ENCODE measurements at regions not wholly inside any gene's neighbourhood (a gene's known extent, or its start where the extent isn't known, plus 50 kb on each side); places are given as distances from the start of the nearest gene placed in this dataset.
A peak's percentile ranks its signal among the peaks of the same experiment; 100 is the strongest.

DNA sequence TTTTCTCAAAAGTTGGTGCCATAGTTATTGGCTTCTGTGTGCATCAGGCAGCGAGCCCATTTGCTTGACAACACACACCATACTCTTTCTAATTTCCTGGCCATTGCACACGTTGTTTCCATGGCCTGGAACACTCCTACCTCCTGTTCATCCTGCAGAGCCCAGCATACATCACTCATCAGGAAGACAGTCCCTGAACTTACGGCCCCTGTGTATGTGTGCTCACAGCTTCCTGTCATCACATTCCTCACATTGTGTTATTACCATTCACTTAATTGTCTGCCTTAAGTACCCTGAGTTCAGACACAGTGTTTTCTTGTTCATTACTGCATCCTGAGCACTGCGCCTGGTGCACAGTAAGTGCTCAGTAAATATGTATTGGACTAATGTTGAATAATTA, 355.9 kb downstream of the PRELID2 start:
- no peak for TF ChIP-seq EZH2 (IDR thresholded peaks at IDR 0.05; ENCODE audit: insufficient read depth, low read length)
- TF ChIP-seq, protein P1, sequence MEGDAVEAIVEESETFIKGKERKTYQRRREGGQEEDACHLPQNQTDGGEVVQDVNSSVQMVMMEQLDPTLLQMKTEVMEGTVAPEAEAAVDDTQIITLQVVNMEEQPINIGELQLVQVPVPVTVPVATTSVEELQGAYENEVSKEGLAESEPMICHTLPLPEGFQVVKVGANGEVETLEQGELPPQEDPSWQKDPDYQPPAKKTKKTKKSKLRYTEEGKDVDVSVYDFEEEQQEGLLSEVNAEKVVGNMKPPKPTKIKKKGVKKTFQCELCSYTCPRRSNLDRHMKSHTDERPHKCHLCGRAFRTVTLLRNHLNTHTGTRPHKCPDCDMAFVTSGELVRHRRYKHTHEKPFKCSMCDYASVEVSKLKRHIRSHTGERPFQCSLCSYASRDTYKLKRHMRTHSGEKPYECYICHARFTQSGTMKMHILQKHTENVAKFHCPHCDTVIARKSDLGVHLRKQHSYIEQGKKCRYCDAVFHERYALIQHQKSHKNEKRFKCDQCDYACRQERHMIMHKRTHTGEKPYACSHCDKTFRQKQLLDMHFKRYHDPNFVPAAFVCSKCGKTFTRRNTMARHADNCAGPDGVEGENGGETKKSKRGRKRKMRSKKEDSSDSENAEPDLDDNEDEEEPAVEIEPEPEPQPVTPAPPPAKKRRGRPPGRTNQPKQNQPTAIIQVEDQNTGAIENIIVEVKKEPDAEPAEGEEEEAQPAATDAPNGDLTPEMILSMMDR (IDR thresholded peaks at IDR 0.05; ENCODE audit: insufficient read depth, low read depth, low read length), result no peak
- H3K79me2 ChIP-seq (ENCODE audit: insufficient read depth, low read length), result no peaks in the 10 kb centered on the region
- H3K4me3 ChIP-seq (ENCODE audit: insufficient read depth, low read depth, low read length), result no peak overlapping the region
- Mint-ChIP-seq H3K4me3 (ENCODE audit: unreplicated experiment) (no peak overlapping the region), H3K9me3 (ENCODE audit: unreplicated experiment) (no peaks in the 10 kb centered on the region), H3K27me3 (ENCODE audit: low read depth, unreplicated experiment) (no peaks in the 10 kb centered on the region), H3K27ac (ENCODE audit: unreplicated experiment) (peak overlapping the region; percentile 36), H3K4me1 (ENCODE audit: low read depth, unreplicated experiment) (peaks cover 22% of the 10 kb centered on the region), H3K36me3 (ENCODE audit: low read depth, unreplicated experiment) (no peaks in the 10 kb centered on the region)
- no peaks in the 10 kb centered on the region for H3K36me3 ChIP-seq (ENCODE audit: insufficient read depth, low read length)
- no peak overlapping the region for H3K9ac ChIP-seq (ENCODE audit: low read length)
- no peaks in the 10 kb centered on the region for H3K27me3 ChIP-seq (ENCODE audit: insufficient read depth, low read length)
- H3K4me1 ChIP-seq (ENCODE audit: insufficient read depth, low read length), result peaks cover 18% of the 10 kb centered on the region
- no peak overlapping the region for H3K27ac ChIP-seq (ENCODE audit: low read depth, low read length)
- peak; percentile 48 for DNase-seq (ENCODE audit: low read depth)
- no peak for FAIRE-seq
- H2AFZ ChIP-seq (ENCODE audit: low read depth, low read length), result peak overlapping the region; percentile 50
- no peaks in the 10 kb centered on the region for H3K9me3 ChIP-seq (ENCODE audit: insufficient read depth, low read depth, low read length)
- H4K20me1 ChIP-seq (ENCODE audit: insufficient read depth, low read length), result no peaks in the 10 kb centered on the region
- peak overlapping the region; percentile 31 for H3K4me2 ChIP-seq (ENCODE audit: low read length)

DNA sequence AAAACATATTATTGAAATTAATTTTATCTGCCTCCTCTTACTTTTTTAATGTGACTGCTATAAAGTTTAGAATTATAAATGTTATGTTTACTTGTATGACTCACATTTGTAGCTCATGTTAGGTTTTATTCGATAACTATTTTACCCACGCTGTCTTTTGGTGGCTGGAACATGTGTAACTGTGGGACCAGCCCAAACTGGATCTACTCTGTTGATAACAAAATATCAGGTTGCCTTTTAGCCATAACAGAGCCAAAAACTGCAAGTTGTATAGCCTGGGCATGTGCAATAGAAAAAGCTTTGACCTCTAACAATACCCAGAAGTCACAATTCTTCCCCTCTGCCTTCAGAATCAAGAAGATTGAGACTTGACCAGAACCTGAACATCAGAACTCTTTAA, 356.5 kb downstream of the PRELID2 start:
- H3K9ac ChIP-seq (ENCODE audit: low read length), result no peak overlapping the region
- no peaks in the 10 kb centered on the region for H4K20me1 ChIP-seq (ENCODE audit: insufficient read depth, low read length)
- H3K27me3 ChIP-seq (ENCODE audit: insufficient read depth, low read length), result no peaks in the 10 kb centered on the region
- no peaks in the 10 kb centered on the region for H3K9me3 ChIP-seq (ENCODE audit: insufficient read depth, low read depth, low read length)
- no peak overlapping the region for H3K27ac Mint-ChIP-seq (ENCODE audit: unreplicated experiment)
- no peaks in the 10 kb centered on the region for H3K79me2 ChIP-seq (ENCODE audit: insufficient read depth, low read length)
- H3K9me3 Mint-ChIP-seq (ENCODE audit: unreplicated experiment), result no peaks in the 10 kb centered on the region
- H3K27me3 Mint-ChIP-seq (ENCODE audit: low read depth, unreplicated experiment), result no peaks in the 10 kb centered on the region
- H3K4me2 ChIP-seq (ENCODE audit: low read length), result no peak overlapping the region
- DNase-seq (ENCODE audit: low read depth) (no peak), FAIRE-seq (no peak)
- H3K4me3 ChIP-seq (ENCODE audit: insufficient read depth, low read depth, low read length), result no peak overlapping the region
- no peak for TF ChIP-seq EZH2 (IDR thresholded peaks at IDR 0.05; ENCODE audit: insufficient read depth, low read length)
- TF ChIP-seq, protein P1 (IDR thresholded peaks at IDR 0.05; ENCODE audit: insufficient read depth, low read depth, low read length), result no peak
- no peak overlapping the region for H3K27ac ChIP-seq (ENCODE audit: low read depth, low read length)
- no peaks in the 10 kb centered on the region for H3K36me3 ChIP-seq (ENCODE audit: insufficient read depth, low read length)
- H2AFZ ChIP-seq (ENCODE audit: low read depth, low read length), result no peak overlapping the region
- H3K36me3 Mint-ChIP-seq (ENCODE audit: low read depth, unreplicated experiment), result no peaks in the 10 kb centered on the region
- peaks cover 18% of the 10 kb centered on the region for H3K4me1 Mint-ChIP-seq (ENCODE audit: low read depth, unreplicated experiment)
- no peak overlapping the region for H3K4me3 Mint-ChIP-seq (ENCODE audit: unreplicated experiment)
- H3K4me1 ChIP-seq (ENCODE audit: insufficient read depth, low read length), result peaks cover 15% of the 10 kb centered on the region

DNA sequence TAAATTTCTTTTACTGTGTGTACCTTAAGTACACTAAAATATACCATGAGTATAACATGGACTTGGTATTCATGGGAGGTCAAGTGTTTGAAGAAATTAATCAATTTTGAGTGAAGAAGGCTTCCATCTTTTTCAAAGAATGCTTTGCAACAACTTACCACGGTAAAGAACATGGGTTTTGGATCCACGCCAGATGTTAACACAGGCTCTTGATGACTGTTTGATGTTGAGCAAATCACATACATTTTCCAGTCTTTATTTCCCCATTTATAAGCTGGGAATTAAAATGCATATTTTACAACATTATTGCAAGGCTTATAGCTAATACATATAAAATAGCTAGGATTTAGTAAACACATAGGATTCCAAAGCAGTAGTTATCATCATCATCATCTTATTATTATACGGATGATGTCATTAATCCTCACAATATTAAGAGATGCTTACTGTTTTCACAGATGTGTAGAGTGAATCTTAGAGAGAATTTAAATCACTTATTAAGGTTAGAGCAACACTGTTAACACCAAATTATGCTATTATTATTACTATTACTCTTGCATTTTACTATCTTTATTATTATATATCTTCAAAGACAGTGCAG, 362.0 kb downstream of the PRELID2 start:
- Histone ChIP-seq H3K9me3 (ENCODE audit: insufficient read depth, low read depth, low read length) (no peaks in the 10 kb centered on the region), H3K9ac (ENCODE audit: low read length) (no peak overlapping the region), H3K4me3 (ENCODE audit: insufficient read depth, low read depth, low read length) (no peak overlapping the region), H3K4me2 (ENCODE audit: low read length) (no peak overlapping the region), H3K79me2 (ENCODE audit: insufficient read depth, low read length) (no peaks in the 10 kb centered on the region), H3K36me3 (ENCODE audit: insufficient read depth, low read length) (no peaks in the 10 kb centered on the region), H3K27ac (ENCODE audit: low read depth, low read length) (no peak overlapping the region), H4K20me1 (ENCODE audit: insufficient read depth, low read length) (no peaks in the 10 kb centered on the region), H3K27me3 (ENCODE audit: insufficient read depth, low read length) (no peaks in the 10 kb centered on the region), H3K4me1 (ENCODE audit: insufficient read depth, low read length) (no peaks in the 10 kb centered on the region), H2AFZ (ENCODE audit: low read depth, low read length) (no peak overlapping the region)
- Mint-ChIP-seq H3K9me3 (ENCODE audit: unreplicated experiment) (no peaks in the 10 kb centered on the region), H3K27me3 (ENCODE audit: low read depth, unreplicated experiment) (no peaks in the 10 kb centered on the region), H3K36me3 (ENCODE audit: low read depth, unreplicated experiment) (no peaks in the 10 kb centered on the region), H3K27ac (ENCODE audit: unreplicated experiment) (no peak overlapping the region), H3K4me3 (ENCODE audit: unreplicated experiment) (no peak overlapping the region), H3K4me1 (ENCODE audit: low read depth, unreplicated experiment) (peaks cover 8% of the 10 kb centered on the region)
- DNase-seq (ENCODE audit: low read depth), result no peak
- no peak for TF ChIP-seq EZH2 (IDR thresholded peaks at IDR 0.05; ENCODE audit: insufficient read depth, low read length)
- TF ChIP-seq, protein P1 (IDR thresholded peaks at IDR 0.05; ENCODE audit: insufficient read depth, low read depth, low read length), result no peak
- FAIRE-seq, result no peak

Data from astrocyte (in vitro differentiated cells and primary cell).